GM18867 (cell line): ENCODE measurements at regions not wholly inside any gene's neighbourhood (a gene's known extent, or its start where the extent isn't known, plus 50 kb on each side); places are given as distances from the start of the nearest gene placed in this dataset.

Experiments
- ATAC-seq: cut with Tn5 transposase; IDR thresholded peaks from one replicate; pipeline ENCODE4 v1.9.1; 2021; ENCODE audit warnings: mild to moderate bottlenecking, moderate library complexity; ENCODE audit not compliant: unreplicated experiment

GRCh38 chr1:86296305-86297205 is 99.6 kb downstream of the ODF2L start:
- no peak for ATAC-seq

GRCh38 chr1:86289746-86290145 is 106.4 kb downstream of the ODF2L start:
- ATAC-seq: no peak

- no peak for ATAC-seq
These were observed 107.0 kb downstream of the ODF2L start for GRCh38 chr1:86289161-86289560.

GRCh38 chr1:86288586-86289147 is 107.5 kb downstream of the ODF2L start:
- no peak for ATAC-seq

GRCh38 chr1:86285796-86286195 is 110.3 kb downstream of the ODF2L start:
- ATAC-seq: no peak

- no peak for ATAC-seq
These were observed 113.5 kb downstream of the ODF2L start for GRCh38 chr1:86282611-86283010.

- no peak for ATAC-seq
These were observed 118.2 kb downstream of the ODF2L start for GRCh38 chr1:86277936-86278335.

- no peak for ATAC-seq
These were observed 116.5 kb upstream of the COL24A1 start for GRCh38 chr1:86273066-86273465.

GRCh38 chr1:86272083-86272482 is 115.5 kb upstream of the COL24A1 start:
- no peak for ATAC-seq

- ATAC-seq: no peak
These were observed 114.5 kb upstream of the COL24A1 start for GRCh38 chr1:86271046-86271445.

- no peak for ATAC-seq
These were observed 106.5 kb upstream of the COL24A1 start for GRCh38 chr1:86263101-86263500.

- ATAC-seq: no peak
These were observed 103.9 kb upstream of the COL24A1 start for GRCh38 chr1:86260476-86260875.

GRCh38 chr1:86259390-86259789 is 102.8 kb upstream of the COL24A1 start:
- no peak for ATAC-seq

GRCh38 chr1:86258101-86258500 is 101.5 kb upstream of the COL24A1 start:
- no peak for ATAC-seq

- ATAC-seq: peak; percentile 82
These were observed 91.2 kb upstream of the COL24A1 start for GRCh38 chr1:86247597-86248279.

- ATAC-seq: no peak
These were observed 89.1 kb upstream of the COL24A1 start for GRCh38 chr1:86245566-86246190.

GRCh38 chr1:86239894-86240293 is 83.3 kb upstream of the COL24A1 start:
- ATAC-seq: no peak

GRCh38 chr1:86239490-86239889 is 82.9 kb upstream of the COL24A1 start:
- ATAC-seq: no peak

- no peak for ATAC-seq
These were observed 81.7 kb upstream of the COL24A1 start for GRCh38 chr1:86238226-86238625.

- no peak for ATAC-seq
These were observed 79.3 kb upstream of the COL24A1 start for GRCh38 chr1:86235852-86236251.

- no peak for ATAC-seq
These were observed 76.8 kb upstream of the COL24A1 start for GRCh38 chr1:86233403-86233802.
